GM11168 (cell line): ENCODE measurements at regions not wholly inside any gene's neighbourhood (a gene's known extent, or its start where the extent isn't known, plus 50 kb on each side); places are given as distances from the start of the nearest gene placed in this dataset.

Source experiments
- in situ Hi-C: fragments of 300-500 bp; cut with MboI; formaldehyde crosslinking; loops from one replicate; pipeline ENCODE4 v1.12.0; 2022; ENCODE audit warnings: low sequenced_read_pairs; ENCODE audit not compliant: unreplicated experiment

GRCh38 chrX:10021461-10022272 is 54.5 kb downstream of the CLDN34 start:
- in situ Hi-C loops, result no loop called here

- in situ Hi-C loops, result no loop called here
Observed at GRCh38 chrX:10022273-10022541, 55.0 kb downstream of the CLDN34 start.

GRCh38 chrX:10022580-10023245 is 55.6 kb downstream of the CLDN34 start:
- in situ Hi-C loops, result no loop called here

- in situ Hi-C loops, result no loop called here
Observed at GRCh38 chrX:10023821-10024220, 56.7 kb downstream of the CLDN34 start.

GRCh38 chrX:10025742-10026493 is 58.8 kb downstream of the CLDN34 start:
- in situ Hi-C loops, result no loop called here

GRCh38 chrX:10028283-10029104 is 61.3 kb downstream of the CLDN34 start:
- in situ Hi-C loops, result no loop called here

GRCh38 chrX:10030570-10030969 is 63.4 kb downstream of the CLDN34 start:
- in situ Hi-C loops, result no loop called here

- in situ Hi-C loops, result no loop called here
Observed at GRCh38 chrX:10031746-10032145, 64.6 kb downstream of the CLDN34 start.

- in situ Hi-C loops, result no loop called here
Observed at GRCh38 chrX:10032147-10032546, 65.0 kb downstream of the CLDN34 start.

GRCh38 chrX:10033375-10034007 is 66.3 kb downstream of the CLDN34 start:
- in situ Hi-C loops, result no loop called here

- in situ Hi-C loops, result no loop called here
Observed at GRCh38 chrX:10034740-10035260, 67.6 kb downstream of the CLDN34 start.

- in situ Hi-C loops, result no loop called here
Observed at GRCh38 chrX:10038585-10038984, 71.4 kb downstream of the CLDN34 start.

GRCh38 chrX:10039821-10040793 is 72.9 kb downstream of the CLDN34 start:
- in situ Hi-C loops, result no loop called here

GRCh38 chrX:10040961-10041360 is 73.8 kb downstream of the CLDN34 start:
- in situ Hi-C loops, result no loop called here

- in situ Hi-C loops, result no loop called here
Observed at GRCh38 chrX:10041383-10041782, 74.2 kb downstream of the CLDN34 start.

GRCh38 chrX:10042055-10042454 is 74.9 kb downstream of the CLDN34 start:
- in situ Hi-C loops, result no loop called here

GRCh38 chrX:10043386-10043785 is 76.2 kb downstream of the CLDN34 start:
- in situ Hi-C loops, result no loop called here

GRCh38 chrX:10044021-10044420 is 76.9 kb downstream of the CLDN34 start:
- in situ Hi-C loops, result no loop called here
